ENCODE measurements at regions not wholly inside any gene's neighbourhood (a gene's known extent, or its start where the extent isn't known, plus 50 kb on each side); places are given as distances from the start of the nearest gene placed in this dataset.

- ATAC-seq (no peak), DNase-seq (ENCODE audit: low spot score) (no peak)
- no peak overlapping the region for H3K27ac Mint-ChIP-seq
- H3K4me1 ChIP-seq (ENCODE audit: insufficient read depth) = no peaks in the 10 kb centered on the region
- H3K36me3 ChIP-seq (ENCODE audit: insufficient read depth) = no peaks in the 10 kb centered on the region
- H3K4me3 Mint-ChIP-seq = no peak overlapping the region
- no peaks in the 10 kb centered on the region for H3K79me2 ChIP-seq (replicated peaks; ENCODE audit: insufficient read depth)
- H3F3A ChIP-seq (replicated peaks; ENCODE audit: low read depth) = no peaks in the 10 kb centered on the region
- H3K27me3 ChIP-seq (ENCODE audit: insufficient read depth) = no peaks in the 10 kb centered on the region
- H3K9me3 Mint-ChIP-seq = no peaks in the 10 kb centered on the region
- H4K20me1 ChIP-seq (replicated peaks; ENCODE audit: insufficient read depth) = no peaks in the 10 kb centered on the region
- H3K27ac ChIP-seq (ENCODE audit: low read depth) = no peak overlapping the region
- no peaks in the 10 kb centered on the region for H3K36me3 Mint-ChIP-seq (ENCODE audit: low read depth)
- no peaks in the 10 kb centered on the region; the same call in 2 of the 3 replicates for H3K4me1 Mint-ChIP-seq
- peaks cover 4% of the 10 kb centered on the region; the same call in 1 of the 2 replicates for H3K9me2 ChIP-seq (ENCODE audit: insufficient read depth)
- TF ChIP-seq JUNB (IDR thresholded peaks at IDR 0.05; ENCODE audit: unreplicated experiment) = no peak
- no peak for TF ChIP-seq REST (IDR thresholded peaks at IDR 0.05; ENCODE audit: unreplicated experiment)
- no peak for TF ChIP-seq ZNF331 (CRISPR knock-in tag; IDR thresholded peaks at IDR 0.05; ENCODE audit: low read depth)
- TF ChIP-seq STAT1 (IDR thresholded peaks at IDR 0.05; ENCODE audit: unreplicated experiment) = no peak
- TF ChIP-seq NANOG (IDR thresholded peaks at IDR 0.05; ENCODE audit: borderline replicate concordance) = no peak
- no peak for TF ChIP-seq CTCF (conservative IDR thresholded peaks at IDR 0.05; ENCODE audit: low read depth in 2 of 2)
- TF ChIP-seq POLR2AphosphoS5 (IDR thresholded peaks at IDR 0.05; ENCODE audit: low read depth) = no peak
- no peak for TF ChIP-seq EZH2phosphoT487 (IDR thresholded peaks at IDR 0.05; ENCODE audit: unreplicated experiment)
- TF ChIP-seq EZH2 (IDR thresholded peaks at IDR 0.05; ENCODE audit: low read depth, unreplicated experiment) = no peak
- no peak for TF ChIP-seq CREB1 (CRISPR knock-in tag; IDR thresholded peaks at IDR 0.05; ENCODE audit: low read depth)
- TF ChIP-seq ETS1 (IDR thresholded peaks at IDR 0.05) = no peak
- TF ChIP-seq ZNF114 (CRISPR knock-in tag; IDR thresholded peaks at IDR 0.05) = no peak
- no peak for TF ChIP-seq ZNF462 (CRISPR knock-in tag; IDR thresholded peaks at IDR 0.05)
- no peak overlapping the region for H2AFZ ChIP-seq
- no peak overlapping the region for H3K4me2 ChIP-seq
- no peaks in the 10 kb centered on the region for H3K27me3 Mint-ChIP-seq (ENCODE audit: insufficient read depth, low read depth, poor library complexity)
- no peak overlapping the region for H3K4me3 ChIP-seq
Observed at GRCh38 chr1:208757846-208758245, 513.7 kb upstream of the PLXNA2 start.

Measured in GM23338 (cell line).